ENCODE measurements at regions not wholly inside any gene's neighbourhood (a gene's known extent, or its start where the extent isn't known, plus 50 kb on each side); places are given as distances from the start of the nearest gene placed in this dataset.

DNA sequence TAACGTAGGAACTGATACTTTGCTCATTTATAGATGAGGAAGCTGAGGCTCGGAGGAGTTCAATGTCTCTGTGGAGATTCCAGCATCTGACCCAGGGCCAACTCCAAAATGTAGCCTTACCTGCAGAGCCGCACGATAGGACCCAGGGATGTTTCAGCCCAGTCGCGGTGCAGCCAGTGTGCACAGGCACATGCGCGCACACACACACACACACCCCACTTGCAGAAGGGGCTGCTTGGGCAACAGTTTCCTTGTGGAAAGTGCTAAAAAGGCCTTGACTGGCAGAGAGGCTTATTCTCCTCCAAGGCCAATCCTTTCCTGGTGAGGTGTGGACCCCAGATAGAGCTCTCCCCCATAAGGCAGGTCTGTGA, 101.7 kb downstream of the ZFP36L2 start:
- Histone ChIP-seq H3K4me1 (no peaks in the 10 kb centered on the region), H3K9me3 (no peaks in the 10 kb centered on the region), H3K27me3 (no peaks in the 10 kb centered on the region), H3K27ac (no peak overlapping the region), H3K36me3 (no peaks in the 10 kb centered on the region), H3K4me3 (no peak overlapping the region)
- ATAC-seq, result no peak
- no peak for FAIRE-seq
- 85 to 94% methylated on average over 8 of the region's 8 CpGs for WGBS, 2 donors
- TF ChIP-seq, protein P1, sequence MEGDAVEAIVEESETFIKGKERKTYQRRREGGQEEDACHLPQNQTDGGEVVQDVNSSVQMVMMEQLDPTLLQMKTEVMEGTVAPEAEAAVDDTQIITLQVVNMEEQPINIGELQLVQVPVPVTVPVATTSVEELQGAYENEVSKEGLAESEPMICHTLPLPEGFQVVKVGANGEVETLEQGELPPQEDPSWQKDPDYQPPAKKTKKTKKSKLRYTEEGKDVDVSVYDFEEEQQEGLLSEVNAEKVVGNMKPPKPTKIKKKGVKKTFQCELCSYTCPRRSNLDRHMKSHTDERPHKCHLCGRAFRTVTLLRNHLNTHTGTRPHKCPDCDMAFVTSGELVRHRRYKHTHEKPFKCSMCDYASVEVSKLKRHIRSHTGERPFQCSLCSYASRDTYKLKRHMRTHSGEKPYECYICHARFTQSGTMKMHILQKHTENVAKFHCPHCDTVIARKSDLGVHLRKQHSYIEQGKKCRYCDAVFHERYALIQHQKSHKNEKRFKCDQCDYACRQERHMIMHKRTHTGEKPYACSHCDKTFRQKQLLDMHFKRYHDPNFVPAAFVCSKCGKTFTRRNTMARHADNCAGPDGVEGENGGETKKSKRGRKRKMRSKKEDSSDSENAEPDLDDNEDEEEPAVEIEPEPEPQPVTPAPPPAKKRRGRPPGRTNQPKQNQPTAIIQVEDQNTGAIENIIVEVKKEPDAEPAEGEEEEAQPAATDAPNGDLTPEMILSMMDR (IDR thresholded peaks at IDR 0.05), result no peak
- intact Hi-C loops (cut with DNase I), result no loop called here
- no peak for DNase-seq

DNA sequence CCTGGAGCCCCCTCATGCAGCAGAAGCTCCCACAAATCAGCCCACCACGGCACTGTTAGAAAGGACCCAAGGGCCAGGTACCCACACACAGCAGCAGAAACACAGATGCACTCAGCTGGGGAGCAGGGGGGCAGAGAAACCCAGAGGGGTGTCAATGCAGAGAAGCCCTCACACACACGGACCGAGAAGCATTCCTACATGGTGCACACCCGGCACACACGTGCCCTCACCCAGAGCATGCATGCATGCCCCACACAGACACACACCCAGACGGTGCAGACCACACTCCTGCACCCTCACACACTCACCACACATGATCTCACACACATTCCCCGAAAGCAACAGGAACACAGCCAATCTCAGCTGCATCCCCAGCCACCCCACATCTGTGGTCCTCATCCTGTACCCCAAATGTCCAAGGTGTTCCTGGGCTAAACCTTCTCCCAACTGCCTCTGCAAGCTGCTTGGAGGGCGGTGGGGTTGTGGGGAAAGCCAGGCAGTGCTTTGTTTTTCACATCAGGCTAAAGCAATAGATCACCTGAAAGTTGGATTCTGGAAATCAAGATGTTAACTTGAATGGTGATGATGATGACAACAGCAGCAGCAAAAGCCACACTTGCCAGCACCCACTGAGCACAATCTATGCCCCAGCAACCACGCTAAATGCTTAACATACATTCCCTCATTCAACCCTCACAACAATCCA, 102.3 kb downstream of the ZFP36L2 start:
- FAIRE-seq (no peak), ATAC-seq (no peak), DNase-seq (no peak)
- H3K36me3 ChIP-seq, result no peaks in the 10 kb centered on the region
- no peaks in the 10 kb centered on the region for H3K9me3 ChIP-seq
- no peaks in the 10 kb centered on the region for H3K27me3 ChIP-seq
- H3K4me1 ChIP-seq, result no peaks in the 10 kb centered on the region
- 75 to 90% methylated on average over 9 of the region's 9 CpGs for whole genome bisulfite sequencing, 2 donors
- intact Hi-C loops (cut with DNase I), result no loop called here
- TF ChIP-seq, protein P1 (IDR thresholded peaks at IDR 0.05), result no peak
- no peak overlapping the region for H3K4me3 ChIP-seq
- H3K27ac ChIP-seq, result no peak overlapping the region

DNA sequence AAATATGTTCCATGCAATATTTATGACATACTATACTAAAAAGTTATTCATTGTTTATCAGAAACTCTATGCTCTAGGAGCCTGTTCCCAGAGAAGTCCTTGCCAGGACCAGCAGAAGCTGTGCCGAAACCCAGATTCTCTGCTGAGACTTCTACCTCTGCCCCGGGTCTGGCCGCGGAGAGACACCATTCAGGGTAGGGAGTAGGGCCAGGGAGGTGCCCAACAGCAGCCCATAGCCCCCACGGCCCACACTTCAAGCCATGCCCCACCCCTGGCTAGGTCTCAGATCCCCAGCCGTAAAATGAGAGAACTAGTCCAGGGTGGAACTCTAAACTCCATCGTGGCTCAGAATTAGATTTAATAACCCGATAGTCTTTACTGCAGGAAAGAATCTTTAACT, 102.9 kb downstream of the ZFP36L2 start:
- intact Hi-C loops (cut with DNase I), result no loop called here
- no peaks in the 10 kb centered on the region for H3K4me1 ChIP-seq
- no peaks in the 10 kb centered on the region for H3K9me3 ChIP-seq
- no peaks in the 10 kb centered on the region for H3K27me3 ChIP-seq
- WGBS, 2 donors, result 71% methylated on average over 8 of the region's 8 CpGs
- TF ChIP-seq, protein P1 (IDR thresholded peaks at IDR 0.05), result no peak
- H3K27ac ChIP-seq, result no peak overlapping the region
- ATAC-seq (no peak), DNase-seq (no peak), FAIRE-seq (no peak)
- no peak overlapping the region for H3K4me3 ChIP-seq
- H3K36me3 ChIP-seq, result no peaks in the 10 kb centered on the region

DNA sequence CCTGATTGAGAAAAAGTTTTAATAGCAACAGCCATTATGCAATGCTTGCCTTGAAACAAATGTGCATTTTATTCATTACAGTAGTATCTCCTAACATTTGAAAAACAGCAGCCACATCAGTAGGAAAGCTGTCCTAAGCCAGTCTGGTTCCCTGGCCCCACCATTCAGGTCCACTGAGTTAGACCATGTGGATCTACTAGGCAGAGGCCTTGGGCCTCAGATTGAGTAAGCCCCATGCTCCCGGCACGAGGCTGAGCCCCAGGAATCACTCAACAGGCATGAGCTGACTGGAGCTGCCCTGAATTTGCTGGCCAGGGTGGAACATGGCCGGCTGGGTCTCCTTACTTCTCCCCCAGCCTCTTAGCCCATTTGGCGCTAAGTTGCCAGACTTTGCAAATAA, 103.4 kb downstream of the ZFP36L2 start:
- no peaks in the 10 kb centered on the region for H3K4me1 ChIP-seq
- no peak overlapping the region for H3K27ac ChIP-seq
- no peaks in the 10 kb centered on the region for H3K27me3 ChIP-seq
- WGBS, 2 donors, result 94 to 95% methylated on average over 4 of the region's 4 CpGs
- intact Hi-C loops (cut with DNase I), result no loop called here
- no peak for FAIRE-seq
- DNase-seq, result no peak
- H3K9me3 ChIP-seq, result no peaks in the 10 kb centered on the region
- H3K4me3 ChIP-seq, result no peak overlapping the region
- ATAC-seq, result no peak
- no peaks in the 10 kb centered on the region for H3K36me3 ChIP-seq
- TF ChIP-seq, protein P1 (IDR thresholded peaks at IDR 0.05), result no peak

DNA sequence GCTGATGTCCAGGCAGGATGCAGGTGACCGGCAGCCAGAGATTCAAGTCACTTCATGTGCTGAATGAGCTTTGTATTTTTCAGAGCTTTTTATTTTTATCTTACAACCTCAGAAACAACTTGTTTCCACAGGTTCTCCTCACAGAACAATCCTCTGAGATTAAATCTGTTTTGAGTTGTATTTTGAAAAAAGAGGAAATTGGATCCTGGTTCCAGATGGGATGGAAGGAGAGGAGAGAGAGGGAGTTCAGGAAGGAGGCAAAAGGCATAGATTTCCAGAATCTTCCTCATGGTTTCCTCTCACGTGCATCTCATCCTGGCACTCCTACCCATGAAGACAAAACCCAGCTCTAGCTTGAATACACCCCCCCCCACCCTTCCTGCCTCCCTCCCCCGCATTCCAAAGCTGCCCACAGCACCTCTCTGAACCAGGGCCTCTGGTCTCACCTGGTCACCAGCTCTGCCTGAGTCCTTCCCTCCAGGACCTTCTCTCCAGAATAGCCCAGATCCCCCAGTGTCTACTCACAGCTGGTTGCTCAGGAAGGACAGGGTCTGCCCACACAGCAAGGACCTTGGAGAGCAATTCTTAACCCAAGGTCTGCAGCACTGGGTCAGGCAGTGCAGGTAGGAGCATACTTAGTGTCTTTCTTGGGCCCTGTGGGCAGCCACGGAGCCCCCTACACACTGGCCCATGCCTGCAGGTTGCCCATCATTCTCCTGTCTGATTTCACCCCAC, 104.7 kb downstream of the ZFP36L2 start:
- H3K9me3 ChIP-seq, result no peaks in the 10 kb centered on the region
- ATAC-seq, result no peak
- FAIRE-seq, result no peak
- no peaks in the 10 kb centered on the region for H3K36me3 ChIP-seq
- H3K27me3 ChIP-seq, result no peaks in the 10 kb centered on the region
- no peak overlapping the region for H3K27ac ChIP-seq
- TF ChIP-seq, protein P1 (IDR thresholded peaks at IDR 0.05), result no peak
- no peaks in the 10 kb centered on the region for H3K4me1 ChIP-seq
- H3K4me3 ChIP-seq, result no peak overlapping the region
- intact Hi-C loops (cut with DNase I), result no loop called here
- WGBS, 2 donors, result 88 to 94% methylated on average over 4 of the region's 4 CpGs
- DNase-seq, result no peak

All from pancreas (tissue), 10 donors.